NB4 (cell line): ENCODE measurements at regions not wholly inside any gene's neighbourhood (a gene's known extent, or its start where the extent isn't known, plus 50 kb on each side); places are given as distances from the start of the nearest gene placed in this dataset.

Experiments
- DNase-seq: peaks from one replicate; pipeline ENCODE4 v3.0.0; 2010; ENCODE audit warnings: low read depth
- H3K4me3 ChIP-seq: one replicate; pipeline ENCODE4 v1.5.1; 2011; ENCODE audit warnings: mild to moderate bottlenecking, low read depth, low read length, moderate library complexity
- MYC ChIP-seq: IDR thresholded peaks from 2 replicates; pipeline ENCODE4 v1.6.1; 2011; ENCODE audit warnings: low read depth, low read length
- POLR2A ChIP-seq: IDR thresholded peaks from 2 replicates; pipeline ENCODE4 v1.6.1; 2011; ENCODE audit warnings: mild to moderate bottlenecking; ENCODE audit not compliant: insufficient read length; ENCODE audit errors: extremely low read depth
- TF ChIP-seq, protein P1 (sequence below): IDR thresholded peaks from one replicate; pipeline ENCODE4 v1.5.1; 2012; ENCODE audit warnings: low read depth, low read length
- TF ChIP-seq, protein P2 (sequence below): IDR thresholded peaks from 2 replicates; pipeline ENCODE4 v1.6.1; 2011; ENCODE audit warnings: low read depth, low read length

DNA sequence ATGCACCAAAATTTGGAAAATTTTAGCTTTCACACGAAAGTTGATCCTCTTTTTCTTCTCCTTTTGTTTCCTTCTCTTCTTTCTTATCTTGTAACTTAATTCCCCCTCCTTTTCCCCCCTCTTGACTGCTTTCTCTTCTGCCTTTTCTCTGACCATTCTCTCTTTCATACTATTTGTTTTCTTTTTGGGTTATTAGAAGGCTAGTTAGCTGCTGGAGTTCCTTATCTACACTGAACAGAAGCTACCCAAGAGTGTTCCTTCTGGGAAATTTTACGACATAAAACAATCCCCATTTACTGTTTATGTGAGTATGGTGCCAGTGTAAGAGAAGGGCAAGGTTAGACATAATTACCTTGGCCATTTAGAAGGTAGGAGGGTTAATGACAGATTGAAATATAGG, 218.4 kb upstream of the DTNA start:
- no peak overlapping the region for H3K4me3 ChIP-seq
- no peak for DNase-seq
- TF ChIP-seq, protein P1, sequence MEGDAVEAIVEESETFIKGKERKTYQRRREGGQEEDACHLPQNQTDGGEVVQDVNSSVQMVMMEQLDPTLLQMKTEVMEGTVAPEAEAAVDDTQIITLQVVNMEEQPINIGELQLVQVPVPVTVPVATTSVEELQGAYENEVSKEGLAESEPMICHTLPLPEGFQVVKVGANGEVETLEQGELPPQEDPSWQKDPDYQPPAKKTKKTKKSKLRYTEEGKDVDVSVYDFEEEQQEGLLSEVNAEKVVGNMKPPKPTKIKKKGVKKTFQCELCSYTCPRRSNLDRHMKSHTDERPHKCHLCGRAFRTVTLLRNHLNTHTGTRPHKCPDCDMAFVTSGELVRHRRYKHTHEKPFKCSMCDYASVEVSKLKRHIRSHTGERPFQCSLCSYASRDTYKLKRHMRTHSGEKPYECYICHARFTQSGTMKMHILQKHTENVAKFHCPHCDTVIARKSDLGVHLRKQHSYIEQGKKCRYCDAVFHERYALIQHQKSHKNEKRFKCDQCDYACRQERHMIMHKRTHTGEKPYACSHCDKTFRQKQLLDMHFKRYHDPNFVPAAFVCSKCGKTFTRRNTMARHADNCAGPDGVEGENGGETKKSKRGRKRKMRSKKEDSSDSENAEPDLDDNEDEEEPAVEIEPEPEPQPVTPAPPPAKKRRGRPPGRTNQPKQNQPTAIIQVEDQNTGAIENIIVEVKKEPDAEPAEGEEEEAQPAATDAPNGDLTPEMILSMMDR: no peak
- TF ChIP-seq POLR2A (no peak), MYC (no peak)
- TF ChIP-seq, protein P2, sequence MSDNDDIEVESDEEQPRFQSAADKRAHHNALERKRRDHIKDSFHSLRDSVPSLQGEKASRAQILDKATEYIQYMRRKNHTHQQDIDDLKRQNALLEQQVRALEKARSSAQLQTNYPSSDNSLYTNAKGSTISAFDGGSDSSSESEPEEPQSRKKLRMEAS: no peak

DNA sequence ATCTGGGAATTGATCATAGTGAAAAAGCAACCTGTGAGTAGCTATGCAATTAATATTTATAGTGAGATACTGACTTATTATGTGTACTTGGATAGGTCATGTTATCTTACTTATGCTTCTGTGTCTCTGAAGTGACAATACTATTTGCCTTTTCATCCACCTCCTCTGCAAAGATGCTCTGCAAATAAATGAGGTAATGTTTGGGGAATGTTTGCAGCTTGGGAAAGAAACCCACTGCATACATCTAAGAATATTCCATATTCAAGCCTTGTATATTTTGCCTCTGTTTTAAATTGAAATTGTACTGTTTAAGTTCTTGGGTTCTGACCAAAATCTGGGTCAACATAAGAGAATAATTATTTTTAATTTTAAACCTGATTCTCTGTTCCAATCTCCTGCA, 217.4 kb upstream of the DTNA start:
- TF ChIP-seq, protein P2: no peak
- no peak for TF ChIP-seq MYC
- TF ChIP-seq, protein P1: no peak
- no peak for TF ChIP-seq POLR2A
- no peak overlapping the region for H3K4me3 ChIP-seq
- no peak for DNase-seq

DNA sequence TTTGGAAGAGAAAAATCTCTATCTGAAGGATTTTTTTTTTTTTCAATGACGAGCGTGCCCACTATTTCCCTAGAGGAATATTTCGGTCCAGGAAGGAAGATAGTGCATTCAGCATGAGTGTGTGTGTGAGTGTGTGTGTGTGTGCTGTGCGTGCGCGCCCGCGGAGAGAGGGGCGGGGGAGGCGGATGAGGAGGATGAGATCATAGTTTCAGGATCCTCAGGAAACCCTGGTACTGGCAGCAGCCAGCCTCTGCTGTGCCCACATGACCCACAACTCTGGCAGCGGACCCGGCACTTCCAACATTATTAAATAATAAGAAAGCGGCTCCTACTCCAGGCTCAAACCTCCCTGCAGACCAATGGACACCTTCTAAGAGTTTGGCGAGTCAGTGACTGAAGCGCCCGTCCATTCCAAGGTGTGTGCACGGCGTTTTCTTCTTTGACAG, 217.0 kb upstream of the DTNA start:
- H3K4me3 ChIP-seq: no peak overlapping the region
- TF ChIP-seq, protein P1: no peak
- no peak for TF ChIP-seq POLR2A
- no peak for TF ChIP-seq MYC
- TF ChIP-seq, protein P2: no peak
- DNase-seq: peak; percentile 1

DNA sequence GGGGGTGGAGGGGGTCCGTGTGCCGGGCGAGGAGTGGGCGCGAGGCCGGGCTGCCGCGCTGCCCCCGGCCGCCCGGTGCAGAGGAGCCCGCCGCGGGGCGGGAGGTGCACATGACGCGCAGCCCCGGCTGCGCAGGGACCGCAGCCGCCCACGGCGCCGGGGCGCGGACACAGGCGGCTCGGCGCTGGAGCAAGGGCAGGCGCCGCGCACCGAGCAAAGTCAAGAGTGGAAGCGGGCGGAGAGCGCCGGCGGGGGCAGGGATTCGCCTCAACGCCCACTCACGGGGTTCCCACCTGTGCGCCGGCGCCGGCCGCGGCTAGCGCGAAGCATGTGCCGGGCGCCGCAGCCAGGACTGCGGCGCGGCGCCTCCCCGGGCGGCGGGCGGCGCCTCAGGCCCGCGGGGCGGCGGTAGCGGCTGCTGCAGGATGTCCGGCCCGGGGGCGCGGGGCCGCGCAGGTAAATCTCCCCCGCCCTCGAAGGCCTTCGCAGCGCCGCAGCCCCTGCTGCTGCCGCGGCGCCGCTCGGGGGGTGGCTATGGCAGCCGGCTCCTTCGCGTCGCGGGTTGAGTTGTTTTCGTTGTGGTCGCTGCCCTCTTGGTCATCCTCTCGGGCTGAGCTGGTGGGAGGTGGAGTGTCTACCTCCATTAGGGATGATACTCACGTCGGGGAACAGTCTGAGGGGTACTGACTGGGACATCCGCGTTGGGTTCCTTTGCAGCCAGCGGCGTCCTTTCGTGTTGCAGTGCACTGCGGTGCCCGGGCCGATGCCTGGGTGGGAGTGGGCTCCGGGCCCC, 216.3 kb upstream of the DTNA start:
- no peak for DNase-seq
- TF ChIP-seq, protein P2: no peak
- TF ChIP-seq, protein P1: no peak
- TF ChIP-seq POLR2A (no peak), MYC (no peak)
- H3K4me3 ChIP-seq: no peak overlapping the region

DNA sequence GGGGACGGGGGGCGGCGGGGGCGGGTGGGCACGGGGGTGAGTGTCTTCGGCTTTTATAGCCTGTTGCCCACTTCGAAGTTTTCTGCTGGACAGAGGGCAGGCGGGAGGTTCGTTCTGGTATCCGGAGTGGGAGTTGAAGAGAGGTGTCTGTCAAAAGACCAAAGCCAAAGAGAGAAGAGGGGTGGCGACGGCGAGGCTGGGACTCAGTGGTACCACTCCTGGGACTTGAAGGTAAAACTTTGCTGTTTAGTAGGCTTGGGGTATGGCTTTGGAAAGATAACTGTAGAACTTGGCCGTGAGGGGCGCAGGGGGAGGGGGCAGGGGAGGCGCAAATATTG, 215.8 kb upstream of the DTNA start:
- DNase-seq: no peak
- no peak for TF ChIP-seq POLR2A
- TF ChIP-seq MYC: no peak
- TF ChIP-seq, protein P1: no peak
- TF ChIP-seq, protein P2: no peak
- H3K4me3 ChIP-seq: no peak overlapping the region

DNA sequence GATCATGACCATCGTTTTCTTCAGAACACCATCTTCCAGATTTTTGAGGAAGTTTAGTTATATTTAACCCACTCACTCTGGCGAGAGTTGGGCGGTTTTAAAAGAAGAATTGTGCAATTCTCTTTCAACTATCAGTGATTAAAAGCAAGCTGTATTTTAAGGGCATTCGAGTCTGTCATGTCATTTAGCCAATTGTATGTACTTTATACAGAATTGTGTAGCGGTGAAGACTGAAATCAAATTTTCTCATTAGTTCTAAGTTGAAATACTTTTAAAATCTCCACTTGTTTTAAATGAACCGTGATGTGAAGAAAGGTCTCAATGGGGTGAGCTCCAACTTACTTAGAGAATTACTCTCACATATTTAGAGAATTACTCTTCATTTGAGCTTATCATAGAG, 214.6 kb upstream of the DTNA start:
- peak; percentile 48 for DNase-seq
- H3K4me3 ChIP-seq: no peak overlapping the region

More for the DNA sequence above, 214.6 kb upstream of the DTNA start:
- TF ChIP-seq, protein P1: no peak
